CD4-positive, alpha-beta T cell (primary cell): ENCODE measurements at regions not wholly inside any gene's neighbourhood (a gene's known extent, or its start where the extent isn't known, plus 50 kb on each side); places are given as distances from the start of the nearest gene placed in this dataset.

Experiments used
- ATAC-seq: fragments of 200-7000 bp; cut with Tn5 transposase; one replicate; pipeline ENCODE4 v1.10.0; 2022; ENCODE audit warnings: mild to moderate bottlenecking; ENCODE audit not compliant: poor library complexity
- CTCF ChIA-PET: fragments of 350-600 bp; sonication (Branson Sonifier 250); formaldehyde crosslinking; loops from one replicate; lab custom pipeline; 2021; ENCODE audit warnings: antibody characterized with exemption, inconsistent platforms; lab: Charles Lee
- POLR2A ChIA-PET: fragments of 350-600 bp; sonication (Branson Sonifier 250); formaldehyde crosslinking; loops from one replicate; lab custom pipeline; 2021; ENCODE audit warnings: antibody characterized with exemption, inconsistent platforms; lab: Charles Lee
- DNase-seq, 14 experiments: peaks; one replicate each; pipeline ENCODE4 v3.0.0-alpha.2; 2013 to 2020; ENCODE audit warnings: mixed read lengths in 2 of 14
- H3K27ac ChIP-seq, 2 donors: one replicate each; pipeline versions ENCODE4 v1.5.1 to v1.7.0; 2013; ENCODE audit warnings: low read length in 2 of 2, low read depth in 1 of 2, mild to moderate bottlenecking in 1 of 2
- H3K27me3 ChIP-seq, 2 experiments: 1 replicate in 1 of 2; 2 replicates in 1 of 2; pipeline versions ENCODE4 v1.6.1 to v1.7.0; 2013; ENCODE audit warnings: low read length in 2 of 2, control low read depth in 1 of 2, mild to moderate bottlenecking in 1 of 2, moderate library complexity in 1 of 2; ENCODE audit not compliant: insufficient read depth in 2 of 2, control insufficient read depth in 1 of 2
- H3K36me3 ChIP-seq: one replicate; pipeline ENCODE4 v1.6.1; 2013; ENCODE audit warnings: low read length, control low read depth; ENCODE audit not compliant: insufficient read depth
- H3K4me1 ChIP-seq: one replicate; pipeline ENCODE4 v1.6.1; 2013; ENCODE audit warnings: low read length, control low read depth; ENCODE audit not compliant: insufficient read depth
- H3K4me3 ChIP-seq: one replicate; pipeline ENCODE4 v1.5.1; 2013; ENCODE audit warnings: mild to moderate bottlenecking, low read length, moderate library complexity
- H3K9me3 ChIP-seq, 2 experiments: 1 replicate in 1 of 2; 2 replicates in 1 of 2; pipeline versions ENCODE4 v1.6.1 to v1.7.0; 2013; ENCODE audit warnings: low read length in 2 of 2, mild to moderate bottlenecking in 2 of 2, control low read depth in 1 of 2, moderate library complexity in 1 of 2; ENCODE audit not compliant: control insufficient read depth in 1 of 2, insufficient read depth in 1 of 2
- H3K27ac Mint-ChIP-seq: one replicate; pipeline ENCODE4 v1.8.0; 2020; ENCODE audit warnings: mixed read lengths
- H3K27me3 Mint-ChIP-seq: one replicate; pipeline ENCODE4 v1.8.0; 2021; ENCODE audit warnings: mixed read lengths
- H3K36me3 Mint-ChIP-seq: one replicate; pipeline ENCODE4 v1.8.0; 2021; ENCODE audit warnings: low read depth, mixed read lengths
- H3K4me1 Mint-ChIP-seq: one replicate; pipeline ENCODE4 v1.8.0; 2021; ENCODE audit warnings: low read depth, mixed read lengths
- H3K4me3 Mint-ChIP-seq: one replicate; pipeline ENCODE4 v1.8.0; 2020; ENCODE audit warnings: mild to moderate bottlenecking, mixed read lengths
- H3K9me3 Mint-ChIP-seq: one replicate; pipeline ENCODE4 v1.8.0; 2020; ENCODE audit warnings: mixed read lengths
- CTCF ChIP-seq: fragments of 200-600 bp; IDR thresholded peaks from one replicate; pipeline ENCODE4 v1.8.0; 2022; ENCODE audit warnings: antibody characterized with exemption, mild to moderate bottlenecking
- intact Hi-C, 2 experiments: fragments of 100-400 bp; cut with DNase I in 1 of 2; cut with micrococcal nuclease in 1 of 2; formaldehyde crosslinking; loops; one replicate each; pipeline versions ENCODE4 v1.15.1 to v1.9.0; 2023 to 2025; cut with DNase I, micrococcal nuclease

- intact Hi-C loops = no loop called here
- Histone ChIP-seq H3K27ac (no peak overlapping the region), H3K27me3 (no peaks in the 10 kb centered on the region), H3K9me3 (no peaks in the 10 kb centered on the region), H3K36me3 (no peaks in the 10 kb centered on the region), H3K4me3 (no peak overlapping the region), H3K4me1 (no peaks in the 10 kb centered on the region)
- Mint-ChIP-seq H3K27me3 (peaks cover 14% of the 10 kb centered on the region), H3K9me3 (no peaks in the 10 kb centered on the region), H3K27ac (no peak overlapping the region), H3K4me1 (no peaks in the 10 kb centered on the region), H3K4me3 (no peak overlapping the region), H3K36me3 (no peaks in the 10 kb centered on the region)
- CTCF ChIA-PET = no interaction called here
- DNase-seq = no peak
- POLR2A ChIA-PET = no interaction called here
- no peak for ATAC-seq
- no peak for TF ChIP-seq CTCF
Observed at GRCh38 chr6:904994-905393, 212.1 kb upstream of the EXOC2 start.

- ChIA-PET POLR2A (no interaction called here), CTCF (no interaction called here)
- H3K4me1 Mint-ChIP-seq = no peaks in the 10 kb centered on the region
- H3K36me3 Mint-ChIP-seq = no peaks in the 10 kb centered on the region
- DNase-seq (no peak), ATAC-seq (no peak)
- H3K9me3 Mint-ChIP-seq = no peaks in the 10 kb centered on the region
- TF ChIP-seq CTCF = no peak
- no peak overlapping the region for H3K4me3 Mint-ChIP-seq
- no peaks in the 10 kb centered on the region for H3K36me3 ChIP-seq
- H3K27ac ChIP-seq = no peak overlapping the region
- no peak overlapping the region for H3K27ac Mint-ChIP-seq
- H3K4me1 ChIP-seq = no peaks in the 10 kb centered on the region
- H3K27me3 ChIP-seq = no peaks in the 10 kb centered on the region
- intact Hi-C loops = no loop called here
- no peaks in the 10 kb centered on the region for H3K9me3 ChIP-seq
- H3K27me3 Mint-ChIP-seq = peaks cover 17% of the 10 kb centered on the region
- no peak overlapping the region for H3K4me3 ChIP-seq
Observed at GRCh38 chr6:903761-904160, 210.8 kb upstream of the EXOC2 start.

- CTCF ChIA-PET = no interaction called here
- DNase-seq = no peak
Observed at GRCh38 chr6:901696-902460, 208.9 kb upstream of the EXOC2 start.

More at GRCh38 chr6:901696-902460, 208.9 kb upstream of the EXOC2 start:
- intact Hi-C loops = no loop called here
- no peaks in the 10 kb centered on the region for H3K36me3 Mint-ChIP-seq
- POLR2A ChIA-PET = no interaction called here
- H3K27me3 ChIP-seq = no peaks in the 10 kb centered on the region
- no peak overlapping the region for H3K4me3 ChIP-seq
- no peaks in the 10 kb centered on the region for H3K4me1 Mint-ChIP-seq
- no peak overlapping the region for H3K27ac Mint-ChIP-seq
- TF ChIP-seq CTCF = no peak
- no peaks in the 10 kb centered on the region for H3K36me3 ChIP-seq
- H3K4me3 Mint-ChIP-seq = no peak overlapping the region
- H3K27me3 Mint-ChIP-seq = peaks cover 31% of the 10 kb centered on the region
- ATAC-seq = no peak
- H3K9me3 ChIP-seq = no peaks in the 10 kb centered on the region
- H3K9me3 Mint-ChIP-seq = no peaks in the 10 kb centered on the region
- no peak overlapping the region for H3K27ac ChIP-seq
- no peaks in the 10 kb centered on the region for H3K4me1 ChIP-seq
